GM21786 (cell line): ENCODE measurements at regions not wholly inside any gene's neighbourhood (a gene's known extent, or its start where the extent isn't known, plus 50 kb on each side); places are given as distances from the start of the nearest gene placed in this dataset.
"Not testable (repeated sequence)": the region's sequence is repeated elsewhere in the genome, so short reads cannot be mapped to it uniquely, and the experiment has no call there.

ENCODE experiments used
- ATAC-seq: cut with Tn5 transposase; IDR thresholded peaks from one replicate; pipeline ENCODE4 v1.9.1; 2021; ENCODE audit not compliant: unreplicated experiment

DNA sequence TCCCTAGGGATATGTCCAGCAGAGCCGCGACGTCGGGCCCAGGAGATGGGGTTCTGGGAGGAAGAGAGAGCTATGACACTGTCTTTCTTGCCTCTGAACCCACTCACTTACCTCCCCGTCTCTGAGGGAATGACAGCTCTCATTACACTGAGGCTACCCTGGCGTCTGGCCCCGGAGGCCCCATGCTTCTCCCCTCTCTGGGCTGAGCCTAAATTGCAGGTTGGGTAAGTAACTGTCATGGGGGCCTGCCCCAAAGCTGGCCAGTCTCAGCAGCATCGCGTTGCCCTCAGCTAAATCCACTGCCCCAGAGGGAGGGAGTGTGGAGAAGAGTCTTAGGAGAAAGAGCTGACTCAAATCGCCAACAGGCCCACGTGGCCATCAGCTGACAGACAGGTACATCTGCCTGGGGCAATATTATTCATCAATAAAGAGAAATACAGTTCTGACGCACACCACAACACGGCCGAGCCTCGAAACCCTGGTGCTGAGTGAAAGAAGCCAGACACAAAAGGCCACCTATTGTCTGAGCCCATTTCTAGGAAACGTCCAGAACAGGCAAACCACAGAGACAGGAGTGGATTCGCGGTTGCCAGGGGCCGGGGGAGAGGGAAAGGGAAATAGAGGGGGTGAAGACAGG is 156.4 kb downstream of the C16orf95 start:
- ATAC-seq: no peak

DNA sequence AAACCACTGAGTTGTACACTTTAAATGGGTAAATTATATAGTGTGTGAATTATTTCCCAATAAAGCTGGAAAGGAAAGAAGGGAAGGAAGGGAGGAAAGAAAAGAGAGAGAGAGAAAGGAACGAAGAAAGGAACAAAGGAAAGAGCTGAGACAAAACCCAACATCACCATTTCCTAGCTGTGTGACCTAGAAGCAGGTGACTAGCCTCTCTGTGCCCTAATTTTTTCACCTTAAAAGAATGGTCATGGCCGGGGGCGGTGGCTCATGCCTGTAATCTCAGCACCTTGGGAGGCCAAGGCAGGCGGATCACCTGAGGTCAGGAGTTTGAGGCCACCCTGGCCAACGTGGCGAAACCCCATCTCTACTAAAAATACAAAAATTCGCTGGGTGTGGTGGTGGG is 155.8 kb downstream of the C16orf95 start:
- ATAC-seq: not testable (repeated sequence)

DNA sequence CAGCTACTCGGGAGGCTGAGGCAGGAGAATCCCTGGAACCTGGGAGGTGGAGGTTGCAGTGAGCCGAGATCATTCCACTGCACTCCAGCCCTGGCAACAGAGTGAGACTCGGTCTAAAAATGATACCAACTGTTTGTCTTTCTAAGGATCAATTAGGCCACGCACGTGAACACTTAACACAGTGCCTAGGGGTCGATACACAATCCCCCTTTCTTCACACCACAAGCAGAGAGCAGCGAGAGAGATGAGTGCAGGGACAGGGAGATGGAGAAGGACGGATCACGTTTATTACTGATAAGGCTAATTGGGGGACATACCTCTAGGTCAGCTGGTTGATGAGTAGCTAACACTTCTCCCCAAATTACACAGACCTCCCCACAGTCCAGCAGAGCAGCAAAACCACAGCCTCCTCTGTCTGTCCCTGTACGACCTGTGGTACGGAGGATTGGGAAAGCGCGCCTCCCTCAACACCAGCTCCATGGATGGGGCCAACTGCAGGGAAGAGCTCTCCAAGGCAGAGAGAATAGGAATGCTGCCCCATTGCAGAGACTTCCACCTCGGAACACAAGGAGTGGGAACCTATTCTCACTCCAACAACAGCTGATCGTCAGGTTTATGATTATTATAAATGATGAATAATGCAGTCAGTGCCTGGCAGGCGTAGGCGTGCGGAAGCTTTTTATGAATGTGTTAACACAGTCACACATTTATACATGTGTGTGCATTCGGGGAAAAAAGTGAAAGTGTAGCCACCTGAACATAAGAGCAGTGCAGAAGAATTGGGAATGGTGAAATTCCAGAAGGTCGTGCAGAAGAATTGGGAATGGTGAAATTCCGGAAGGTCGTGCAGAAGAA is 155.1 kb downstream of the C16orf95 start:
- ATAC-seq: no peak

DNA sequence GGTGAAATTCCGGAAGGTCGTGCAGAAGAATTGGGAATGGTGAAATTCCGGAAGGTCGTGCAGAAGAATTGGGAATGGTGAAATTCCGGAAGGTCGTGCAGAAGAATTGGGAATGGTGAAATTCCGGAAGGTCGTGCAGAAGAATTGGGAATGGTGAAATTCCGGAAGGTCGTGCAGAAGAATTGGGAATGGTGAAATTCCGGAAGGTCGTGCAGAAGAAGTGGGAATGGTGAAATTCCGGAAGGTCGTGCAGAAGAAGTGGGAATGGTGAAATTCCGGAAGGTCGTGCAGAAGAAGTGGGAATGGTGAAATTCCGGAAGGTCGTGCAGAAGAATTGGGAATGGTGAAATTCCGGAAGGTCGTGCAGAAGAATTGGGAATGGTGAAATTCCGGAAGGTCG is 154.4 kb downstream of the C16orf95 start:
- not testable (repeated sequence) for ATAC-seq

DNA sequence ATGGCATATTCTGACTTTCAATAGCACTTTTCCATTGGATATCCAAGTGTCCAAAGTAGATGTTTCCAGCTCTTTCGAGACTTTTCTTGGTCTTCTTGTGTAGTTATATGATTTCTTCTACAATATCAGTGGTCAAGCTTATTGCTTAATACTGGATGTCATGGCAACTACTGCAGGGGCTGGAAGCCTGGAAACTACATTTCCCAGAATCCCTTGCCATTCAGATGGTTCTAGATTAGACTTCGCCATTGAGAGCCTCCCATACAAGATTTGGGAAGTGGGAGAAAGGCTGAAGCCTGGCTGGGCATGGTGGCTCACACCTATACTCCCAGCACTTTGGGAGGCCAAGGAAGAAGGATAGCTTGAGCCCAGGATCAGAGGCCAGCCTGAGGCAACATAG is 153.6 kb downstream of the C16orf95 start:
- ATAC-seq: no peak

DNA sequence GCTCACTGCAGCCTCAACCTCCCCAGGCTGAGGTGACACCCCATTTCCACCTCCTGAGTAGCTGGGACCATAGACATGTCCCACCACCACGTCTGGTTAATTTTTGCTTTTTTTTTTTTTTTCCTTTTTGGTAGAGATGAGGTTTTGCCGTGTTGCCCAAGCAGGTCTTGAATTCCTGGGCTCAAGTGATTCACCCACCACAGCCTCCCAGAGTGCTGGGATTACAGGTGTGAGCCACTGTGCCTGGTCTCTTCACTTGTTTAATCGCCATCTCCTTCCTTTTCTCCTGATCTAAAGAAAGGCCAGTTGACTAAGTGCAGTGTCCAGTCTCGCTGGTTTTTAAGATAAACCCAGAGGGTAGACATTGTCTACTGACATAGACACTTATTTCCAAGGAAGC is 152.0 kb downstream of the C16orf95 start:
- ATAC-seq: no peak

DNA sequence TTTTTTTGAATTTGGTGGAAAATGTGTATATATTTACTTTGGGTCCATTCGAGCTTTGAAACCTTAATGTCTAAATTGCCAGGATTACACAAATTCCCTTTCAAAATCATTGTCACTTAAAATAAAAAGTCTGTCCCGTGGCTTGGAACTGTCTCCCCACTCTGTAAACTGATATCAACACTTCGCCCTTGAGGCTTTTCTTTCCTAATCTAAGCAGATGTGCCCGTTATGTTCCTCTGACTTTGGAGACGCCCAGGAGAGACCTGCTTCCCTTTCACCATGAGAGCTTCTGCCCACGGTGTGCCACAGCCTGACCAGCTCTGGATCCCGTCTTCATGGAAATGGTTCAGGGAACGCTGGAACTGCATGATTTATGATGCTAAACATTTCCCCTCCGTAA is 151.3 kb downstream of the C16orf95 start:
- ATAC-seq: no peak

DNA sequence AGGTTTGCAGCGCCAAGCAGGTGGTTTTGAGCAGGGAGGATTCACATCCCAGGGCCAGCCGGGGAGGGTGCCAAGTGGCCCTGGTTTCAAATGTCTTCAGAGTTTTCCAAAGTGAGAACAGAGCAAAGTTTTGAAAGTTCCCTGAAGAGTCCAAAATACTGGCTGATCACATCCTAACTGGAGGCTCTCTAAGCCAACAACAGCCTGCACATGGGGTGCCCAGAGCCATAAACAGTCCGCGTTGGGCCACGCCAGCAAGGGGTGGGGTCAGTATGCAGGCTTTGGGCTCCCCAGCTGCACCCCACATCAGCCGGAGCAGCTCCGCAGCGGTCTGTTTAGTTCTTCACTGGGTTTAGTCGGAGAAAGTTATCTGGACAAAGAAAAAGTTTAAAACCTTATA is 150.9 kb downstream of the C16orf95 start:
- no peak for ATAC-seq

DNA sequence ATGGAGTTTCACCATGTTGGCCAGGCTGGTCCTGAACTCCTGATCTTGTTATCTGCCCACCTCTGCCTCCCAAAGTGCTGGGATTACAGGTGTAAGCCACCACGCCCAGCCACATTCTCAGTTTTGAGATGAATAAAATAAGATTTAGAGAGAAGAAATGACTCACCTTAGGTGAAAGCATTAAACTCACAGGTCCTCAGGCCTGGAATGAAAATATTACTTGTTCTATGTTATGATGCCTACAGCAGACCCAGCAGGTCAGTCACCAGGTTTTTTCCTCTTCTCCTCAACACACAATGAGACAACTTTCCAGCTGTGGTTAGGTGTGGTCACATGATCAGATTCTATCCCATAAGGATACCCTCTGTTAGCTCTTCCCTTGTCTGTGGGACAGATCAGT is 150.3 kb downstream of the C16orf95 start:
- ATAC-seq: no peak

DNA sequence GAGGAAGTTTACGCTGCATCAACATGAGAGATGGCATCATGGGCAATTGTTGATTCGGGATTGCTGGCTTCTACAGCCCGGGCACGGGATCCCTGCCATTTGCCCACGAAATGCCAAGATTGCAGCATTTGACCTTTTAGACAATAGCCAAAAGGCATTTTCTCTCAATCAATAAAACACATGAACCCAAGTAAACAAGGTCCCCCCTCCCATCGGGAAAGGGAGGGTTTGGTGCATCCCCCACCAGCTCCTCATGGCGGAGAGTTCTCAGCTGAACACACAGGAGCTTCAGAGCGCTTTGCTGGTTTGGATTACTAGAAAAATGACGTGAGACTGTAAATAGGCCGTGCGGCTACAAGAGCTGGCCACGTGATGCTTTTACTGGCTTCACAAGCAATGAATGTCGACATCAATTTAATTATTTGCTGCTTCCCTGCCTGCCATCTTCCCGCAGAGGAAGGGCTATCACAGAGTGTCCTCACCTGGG is 147.6 kb downstream of the C16orf95 start:
- no peak for ATAC-seq

DNA sequence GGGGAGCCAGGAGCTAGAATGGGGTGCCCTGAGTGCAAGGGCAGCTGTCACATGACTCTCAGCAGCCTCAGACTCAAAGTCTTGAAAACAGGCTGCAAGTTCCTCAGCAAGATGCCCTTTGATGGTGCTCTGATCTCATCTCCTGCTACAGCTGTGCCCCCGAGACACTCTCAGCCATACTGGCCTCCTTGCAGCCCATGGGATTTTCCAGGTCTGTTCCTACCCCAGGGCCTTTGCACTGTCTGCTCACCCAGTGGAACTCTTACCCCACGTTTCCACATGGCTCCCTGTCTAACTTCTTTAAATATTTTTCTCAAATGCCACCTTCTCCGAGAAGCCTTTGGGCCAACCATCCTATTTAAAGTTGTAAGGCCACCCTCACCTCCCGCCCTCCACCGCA is 146.9 kb downstream of the C16orf95 start:
- ATAC-seq: no peak

DNA sequence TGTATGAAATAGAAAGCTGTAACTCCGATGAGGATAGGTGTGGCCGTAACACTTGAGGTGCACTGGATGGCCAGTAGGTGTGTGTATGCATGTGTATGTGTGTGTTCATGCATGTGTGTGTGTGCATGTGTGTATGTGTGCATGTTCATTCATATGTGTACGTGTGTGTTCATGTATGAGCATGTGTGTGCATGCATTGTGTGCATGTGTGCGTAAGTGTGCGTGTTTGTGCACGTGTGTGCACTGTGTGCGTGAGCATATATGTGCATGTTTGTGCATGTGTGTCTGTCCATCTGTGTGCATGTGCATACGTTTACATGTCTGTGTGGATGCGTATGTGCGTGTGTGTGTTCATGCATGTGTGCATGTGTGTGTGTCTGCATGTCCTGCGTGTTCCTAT is 145.5 kb downstream of the C16orf95 start:
- ATAC-seq: no peak

DNA sequence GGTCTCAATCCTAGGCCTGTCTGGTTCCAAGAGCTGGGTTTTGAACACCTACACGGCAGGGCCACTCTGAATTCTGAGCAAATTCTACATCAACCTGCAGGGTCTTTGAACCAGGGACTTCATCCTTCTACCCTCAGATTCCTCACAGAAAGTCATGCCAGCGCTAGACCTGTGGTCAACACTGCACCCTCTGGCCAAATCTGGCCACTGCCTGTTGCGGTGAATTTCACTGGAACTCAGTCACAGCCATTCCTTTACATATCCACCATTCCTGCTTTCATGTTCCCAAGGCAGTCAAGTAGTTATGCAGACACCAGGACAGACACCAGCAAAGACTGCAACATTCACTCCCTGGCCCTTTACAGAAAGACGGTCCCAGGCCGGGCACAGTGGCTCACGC is 144.6 kb downstream of the C16orf95 start:
- ATAC-seq: no peak

DNA sequence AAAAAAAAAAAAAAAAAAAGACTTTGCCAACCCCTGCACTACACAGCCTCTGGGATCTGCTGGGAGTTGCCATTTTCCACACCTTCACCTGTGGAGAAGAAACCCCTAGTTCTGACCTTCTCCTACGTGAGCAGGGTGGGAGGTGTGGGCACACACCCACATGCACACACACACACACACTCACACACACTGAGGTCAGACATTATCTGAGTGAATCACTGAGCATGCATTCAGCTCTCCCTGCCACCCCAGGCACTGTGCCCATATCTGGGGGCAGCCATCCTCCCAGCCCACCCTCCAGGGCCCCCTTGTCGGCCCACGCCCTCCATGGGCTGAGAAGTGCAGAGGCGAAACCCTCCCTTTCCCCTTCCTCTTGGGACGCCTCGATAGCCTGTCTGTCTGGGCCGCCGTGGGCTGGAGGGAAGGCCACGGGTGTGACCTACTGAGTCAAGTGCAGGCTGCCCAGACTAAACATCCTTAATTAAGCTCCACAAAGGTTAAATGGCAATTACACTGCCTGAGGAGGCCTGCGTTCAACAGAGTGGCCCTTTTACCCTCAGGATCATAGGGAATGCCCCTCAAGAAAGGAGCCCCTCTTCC is 143.8 kb downstream of the C16orf95 start:
- no peak for ATAC-seq

DNA sequence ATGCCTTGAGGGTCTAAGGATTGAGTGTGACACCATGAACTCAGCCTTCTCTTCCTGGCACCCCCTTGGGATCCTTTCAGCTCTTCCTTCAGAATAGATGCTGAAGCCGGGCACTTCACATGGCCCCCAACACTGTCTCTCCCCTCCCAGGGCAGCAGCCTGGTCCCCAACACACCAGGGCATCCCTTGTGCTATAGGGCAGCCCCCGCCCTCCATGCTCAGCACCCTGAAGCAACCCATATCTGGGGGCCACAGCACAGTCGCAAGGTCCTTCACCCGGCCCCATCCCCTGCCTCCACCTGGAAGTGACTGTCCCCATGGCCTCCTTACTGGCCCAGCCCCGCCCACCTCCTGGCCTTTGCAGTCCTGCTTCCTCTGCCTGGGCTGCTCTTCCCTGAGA is 143.1 kb downstream of the C16orf95 start:
- ATAC-seq: no peak

DNA sequence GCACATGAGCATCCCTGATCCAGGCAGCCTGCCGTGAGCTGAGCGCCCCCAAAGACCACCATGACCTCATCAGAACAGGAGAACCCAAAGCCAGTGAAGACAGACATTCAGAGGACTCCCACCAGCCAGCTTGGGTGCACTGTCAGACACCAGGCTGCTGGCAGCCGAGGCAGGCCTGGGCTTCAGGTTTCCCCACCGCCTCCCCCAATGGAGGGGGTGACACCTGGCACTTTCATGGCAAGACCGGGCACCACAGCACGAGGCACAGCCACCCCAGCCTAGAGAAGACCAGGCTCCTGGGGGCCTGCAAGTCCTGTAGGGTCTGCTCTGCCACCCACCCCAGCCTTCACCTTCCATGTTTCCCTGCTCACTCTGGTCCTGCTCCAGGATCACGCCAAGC is 140.5 kb downstream of the C16orf95 start:
- ATAC-seq: no peak

DNA sequence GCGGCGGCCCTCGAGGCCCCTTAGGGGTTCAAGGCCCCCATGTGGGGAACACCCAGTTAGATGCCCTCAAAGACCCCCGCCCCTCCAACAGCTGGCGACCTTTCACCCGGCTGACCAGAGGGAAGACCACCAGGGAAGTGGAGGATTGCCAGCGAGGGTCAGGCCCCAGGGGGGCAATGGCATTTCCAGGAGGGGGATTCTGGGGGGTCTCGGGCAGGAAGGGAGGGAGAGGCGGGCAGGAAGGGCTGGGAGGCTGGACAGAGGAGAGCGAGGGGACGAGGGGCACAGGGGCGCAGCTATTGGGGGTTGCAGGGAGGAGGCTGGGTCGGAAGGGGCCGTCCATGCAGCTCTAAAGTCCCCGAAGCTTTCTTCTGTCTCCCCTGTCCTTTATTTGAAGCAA is 139.5 kb downstream of the C16orf95 start:
- no peak for ATAC-seq

DNA sequence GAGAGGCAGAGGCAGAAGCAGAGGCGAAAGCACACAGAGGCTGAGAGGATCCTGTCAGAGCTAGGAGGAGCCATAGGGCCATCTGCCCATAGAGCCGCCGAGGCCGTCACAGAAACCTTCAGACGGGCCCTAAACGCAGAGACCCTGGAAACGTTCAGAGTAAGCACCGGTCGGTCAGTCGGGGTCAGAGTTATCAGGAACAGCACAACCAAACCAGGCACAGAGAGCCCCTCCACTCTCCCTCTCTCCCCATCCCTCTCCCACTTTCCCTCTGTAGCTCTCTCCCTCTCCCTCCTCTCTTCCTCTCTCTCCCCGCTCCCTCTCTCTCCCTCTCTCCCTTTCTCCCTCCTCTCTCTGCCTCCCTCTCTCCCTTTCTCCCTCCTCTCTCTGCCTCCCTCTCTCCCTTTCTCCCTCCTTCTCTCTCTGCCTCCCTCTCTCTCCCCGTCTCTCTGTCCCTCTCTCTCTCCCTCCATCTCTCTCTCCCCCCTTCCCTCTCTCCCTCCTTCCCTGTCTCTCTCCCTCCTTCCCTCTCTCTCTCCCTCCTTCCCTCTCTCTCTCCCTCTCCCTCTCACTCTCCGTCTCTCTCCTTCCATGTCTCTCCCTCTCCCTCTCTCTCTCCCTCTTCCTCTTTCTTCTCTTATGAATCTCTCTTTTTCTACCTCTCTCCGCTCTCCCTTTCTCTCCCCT is 138.9 kb downstream of the C16orf95 start:
- no peak for ATAC-seq

DNA sequence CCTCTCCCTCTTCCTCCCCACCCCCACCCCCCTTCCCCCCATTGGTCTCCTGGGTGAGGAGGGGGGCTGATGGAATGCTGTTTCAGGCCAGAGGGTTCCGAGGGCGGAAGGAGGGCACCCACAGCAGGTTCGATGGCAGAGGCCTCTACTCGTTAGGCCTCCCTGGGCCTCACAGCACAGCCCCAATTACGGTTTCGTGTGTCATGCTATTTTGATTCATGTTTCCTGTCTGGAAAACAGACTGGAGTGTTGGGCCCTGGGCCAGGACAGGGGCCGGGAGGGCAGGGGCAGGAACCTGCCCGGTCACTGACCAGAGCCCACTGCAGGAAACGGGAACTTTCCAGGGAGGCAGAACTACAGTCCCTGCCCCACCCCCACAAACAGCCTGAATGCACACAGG is 138.2 kb downstream of the C16orf95 start:
- ATAC-seq: no peak

DNA sequence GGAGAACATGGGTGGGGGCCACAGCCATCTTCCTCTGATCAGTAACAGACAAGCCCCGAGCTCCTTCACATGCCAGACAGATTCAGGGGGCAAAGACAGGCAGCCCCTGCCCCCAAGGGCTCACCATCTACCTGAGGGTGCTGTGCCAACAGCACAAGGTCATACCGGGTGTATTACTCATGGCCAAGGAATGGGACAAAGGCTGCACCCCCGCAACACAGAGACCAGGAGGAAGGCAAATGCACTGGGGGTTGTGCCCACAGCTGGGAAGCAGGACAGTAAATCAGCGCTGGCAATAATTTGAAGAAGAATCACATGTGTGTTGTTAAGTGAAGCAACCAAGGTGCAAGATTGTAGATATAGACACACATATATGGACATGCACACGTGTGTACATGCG is 137.1 kb downstream of the C16orf95 start:
- no peak for ATAC-seq

DNA sequence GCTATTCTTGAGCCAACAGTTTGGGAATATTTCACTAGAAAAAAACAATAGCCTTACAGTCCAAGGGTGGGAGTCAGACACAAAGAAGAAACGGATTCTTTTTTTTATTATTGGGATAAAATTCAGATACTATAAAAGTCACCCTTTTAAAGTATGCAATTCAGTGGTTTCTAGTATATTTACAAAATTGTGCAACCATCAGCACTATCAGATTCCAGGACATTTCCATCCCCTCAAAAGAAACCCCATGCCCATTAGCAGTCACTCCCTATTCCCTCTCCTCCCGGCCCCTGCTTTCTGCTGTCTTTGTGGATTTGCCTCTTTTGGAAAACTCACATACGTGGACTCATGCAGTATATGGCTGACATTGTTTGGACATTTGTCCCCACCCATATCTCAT is 134.4 kb downstream of the C16orf95 start:
- ATAC-seq: no peak

DNA sequence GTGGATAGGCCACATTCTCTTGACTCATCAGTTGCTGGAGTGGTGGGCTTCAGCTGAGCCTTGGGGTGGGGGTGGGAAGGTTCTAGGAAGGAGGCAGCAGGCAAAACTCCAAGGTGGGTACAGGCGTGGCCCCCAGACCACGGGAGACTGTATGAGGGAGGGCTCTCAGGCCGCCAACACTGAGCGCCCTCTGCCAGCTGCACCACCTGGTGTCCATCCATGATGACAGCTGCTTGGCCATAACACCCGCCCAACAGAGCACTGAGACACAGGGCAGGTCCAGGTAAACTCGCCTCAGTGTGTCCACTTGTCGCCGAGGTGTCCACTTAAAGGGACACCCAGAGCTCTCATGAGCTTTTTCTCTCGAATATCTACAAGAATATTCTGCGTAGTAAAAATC is 133.5 kb downstream of the C16orf95 start:
- no peak for ATAC-seq
